Breast epithelium (tissue), 3 donors: ENCODE measurements at regions not wholly inside any gene's neighbourhood (a gene's known extent, or its start where the extent isn't known, plus 50 kb on each side); places are given as distances from the start of the nearest gene placed in this dataset.

Experiments used
- POLR2AphosphoS5 ChIP-seq, 3 donors: sonication (generic); formaldehyde crosslinking; IDR thresholded peaks; one replicate each; pipeline ENCODE4 v1.6.1; 2017; ENCODE audit warnings: antibody characterized with exemption in 3 of 3
- TF ChIP-seq, protein P1 (sequence below), 3 donors: fragments of 450-650 bp; IDR thresholded peaks; one replicate each; pipeline ENCODE4 v1.5.1; 2016 to 2017; ENCODE audit warnings: antibody characterized with exemption in 3 of 3, mild to moderate bottlenecking in 3 of 3, moderate library complexity in 3 of 3

- TF ChIP-seq, protein P1, sequence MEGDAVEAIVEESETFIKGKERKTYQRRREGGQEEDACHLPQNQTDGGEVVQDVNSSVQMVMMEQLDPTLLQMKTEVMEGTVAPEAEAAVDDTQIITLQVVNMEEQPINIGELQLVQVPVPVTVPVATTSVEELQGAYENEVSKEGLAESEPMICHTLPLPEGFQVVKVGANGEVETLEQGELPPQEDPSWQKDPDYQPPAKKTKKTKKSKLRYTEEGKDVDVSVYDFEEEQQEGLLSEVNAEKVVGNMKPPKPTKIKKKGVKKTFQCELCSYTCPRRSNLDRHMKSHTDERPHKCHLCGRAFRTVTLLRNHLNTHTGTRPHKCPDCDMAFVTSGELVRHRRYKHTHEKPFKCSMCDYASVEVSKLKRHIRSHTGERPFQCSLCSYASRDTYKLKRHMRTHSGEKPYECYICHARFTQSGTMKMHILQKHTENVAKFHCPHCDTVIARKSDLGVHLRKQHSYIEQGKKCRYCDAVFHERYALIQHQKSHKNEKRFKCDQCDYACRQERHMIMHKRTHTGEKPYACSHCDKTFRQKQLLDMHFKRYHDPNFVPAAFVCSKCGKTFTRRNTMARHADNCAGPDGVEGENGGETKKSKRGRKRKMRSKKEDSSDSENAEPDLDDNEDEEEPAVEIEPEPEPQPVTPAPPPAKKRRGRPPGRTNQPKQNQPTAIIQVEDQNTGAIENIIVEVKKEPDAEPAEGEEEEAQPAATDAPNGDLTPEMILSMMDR (IDR thresholded peaks at IDR 0.05): no peak
- no peak for TF ChIP-seq POLR2AphosphoS5 (IDR thresholded peaks at IDR 0.05)
Measured at GRCh38 chr22:48800886-48801607, 1026.6 kb downstream of the BRD1 start.
